DMS79 treated with DMSO at 0.1 percent for 48 hours (cell line): ENCODE measurements at regions not wholly inside any gene's neighbourhood (a gene's known extent, or its start where the extent isn't known, plus 50 kb on each side); places are given as distances from the start of the nearest gene placed in this dataset.
"Not testable (repeated sequence)": the region's sequence is repeated elsewhere in the genome, so short reads cannot be mapped to it uniquely, and the experiment has no call there.

Experiments used
- DNase-seq: peaks from one replicate; lab custom pipeline; 2025; lab: John Stamatoyannopoulos, UW

- DNase-seq, result not testable (repeated sequence)
Measured at GRCh38 chr1:91207691-91208090, 185.9 kb upstream of the ZNF644 start.

- not testable (repeated sequence) for DNase-seq
Measured at GRCh38 chr1:91204150-91204549, 182.3 kb upstream of the ZNF644 start.

GRCh38 chr1:91201694-91202093 is 179.9 kb upstream of the ZNF644 start:
- no peak for DNase-seq

- no peak for DNase-seq
Measured at GRCh38 chr1:91201176-91201575, 179.3 kb upstream of the ZNF644 start.

GRCh38 chr1:91200675-91201074 is 178.8 kb upstream of the ZNF644 start:
- no peak for DNase-seq

- DNase-seq, result no peak
Measured at GRCh38 chr1:91199988-91200387, 178.2 kb upstream of the ZNF644 start.

GRCh38 chr1:91190996-91191395 is 169.2 kb upstream of the ZNF644 start:
- DNase-seq, result no peak

- no peak for DNase-seq
Measured at GRCh38 chr1:91189096-91189495, 167.3 kb upstream of the ZNF644 start.

- not testable (repeated sequence) for DNase-seq
Measured at GRCh38 chr1:91182807-91183206, 161.0 kb upstream of the ZNF644 start.

- DNase-seq, result no peak
Measured at GRCh38 chr1:91176250-91176649, 154.4 kb upstream of the ZNF644 start.

- DNase-seq, result no peak
Measured at GRCh38 chr1:91174734-91175133, 152.9 kb upstream of the ZNF644 start.

- DNase-seq, result no peak
Measured at GRCh38 chr1:91173346-91173890, 151.6 kb upstream of the ZNF644 start.

- DNase-seq, result no peak
Measured at GRCh38 chr1:91172541-91172940, 150.7 kb upstream of the ZNF644 start.

GRCh38 chr1:91171898-91172297 is 150.1 kb upstream of the ZNF644 start:
- no peak for DNase-seq

- DNase-seq, result no peak
Measured at GRCh38 chr1:91170571-91170970, 148.7 kb upstream of the ZNF644 start.

GRCh38 chr1:91166106-91166712 is 144.4 kb upstream of the ZNF644 start:
- DNase-seq, result peak; percentile 48

GRCh38 chr1:91165033-91165654 is 143.3 kb upstream of the ZNF644 start:
- DNase-seq, result peak; percentile 39

GRCh38 chr1:91162613-91163012 is 140.8 kb upstream of the ZNF644 start:
- DNase-seq, result no peak

- no peak for DNase-seq
Measured at GRCh38 chr1:91161749-91162148, 139.9 kb upstream of the ZNF644 start.

GRCh38 chr1:91161166-91161565 is 139.3 kb upstream of the ZNF644 start:
- no peak for DNase-seq

GRCh38 chr1:91160363-91161075 is 138.7 kb upstream of the ZNF644 start:
- no peak for DNase-seq

- no peak for DNase-seq
Measured at GRCh38 chr1:91153341-91153740, 131.5 kb upstream of the ZNF644 start.

GRCh38 chr1:91152331-91152730 is 130.5 kb upstream of the ZNF644 start:
- no peak for DNase-seq
